SU-DHL-6 (cell line): ENCODE measurements at regions not wholly inside any gene's neighbourhood (a gene's known extent, or its start where the extent isn't known, plus 50 kb on each side); places are given as distances from the start of the nearest gene placed in this dataset.

Experiments
- H2AFZ ChIP-seq: fragments of 200-600 bp; sonication (generic); 2 replicates; pipeline ENCODE4 v1.6.1; 2014; ENCODE audit warnings: low read depth, mild to moderate bottlenecking, moderate library complexity, mixed read lengths, antibody characterized with exemption, low read length; ENCODE audit not compliant: severe bottlenecking
- H3F3A ChIP-seq: fragments of 200-600 bp; shearing (Covaris generic); 2 replicates; pipeline ENCODE4 v1.6.0; 2016; ENCODE audit warnings: antibody characterized with exemption, mild to moderate bottlenecking; ENCODE audit not compliant: insufficient read depth
- H3K27ac ChIP-seq: fragments of 200-600 bp; sonication (generic); 2 replicates; pipeline ENCODE4 v1.5.1; 2016; ENCODE audit warnings: low read depth, mild to moderate bottlenecking, low read length, moderate library complexity, mixed read lengths
- H3K27me3 ChIP-seq: fragments of 200-600 bp; sonication (generic), shearing (Covaris generic); 2 replicates; pipeline ENCODE4 v1.6.0; 2014; ENCODE audit warnings: mild to moderate bottlenecking, low read length
- H3K36me3 ChIP-seq: fragments of 200-600 bp; sonication (generic); 2 replicates; pipeline ENCODE4 v1.6.1; 2014; ENCODE audit warnings: mild to moderate bottlenecking, low read length, mixed read lengths
- H3K4me2 ChIP-seq: fragments of 300-600, 200-600 bp; shearing (Covaris generic), sonication (generic); 2 replicates; pipeline ENCODE4 v1.6.0; 2014; ENCODE audit warnings: low read length, low read depth, mild to moderate bottlenecking; ENCODE audit not compliant: poor library complexity, severe bottlenecking
- H3K4me3 ChIP-seq: fragments of 200-600 bp; sonication (generic); 2 replicates; pipeline ENCODE4 v1.5.1; 2014; ENCODE audit warnings: antibody characterized with exemption, low read length, mild to moderate bottlenecking, mixed read lengths; ENCODE audit not compliant: insufficient read depth, poor library complexity, severe bottlenecking
- H3K79me2 ChIP-seq: fragments of 200-600 bp; sonication (generic); 2 replicates; pipeline ENCODE4 v1.6.1; 2014; ENCODE audit warnings: mild to moderate bottlenecking, low read length, moderate library complexity; ENCODE audit not compliant: insufficient read depth
- H3K9ac ChIP-seq: fragments of 200-600 bp; sonication (generic); 2 replicates; pipeline ENCODE4 v1.7.0; 2014; ENCODE audit warnings: mild to moderate bottlenecking, low read length
- H3K9me2 ChIP-seq: fragments of 200-600 bp; sonication (generic); replicated peaks from 2 replicates; pipeline ENCODE4 v1.6.1; 2014; ENCODE audit warnings: low read length; ENCODE audit not compliant: insufficient read depth
- H3K9me3 ChIP-seq: fragments of 200-600 bp; sonication (generic); 2 replicates; pipeline ENCODE4 v1.6.1; 2014; ENCODE audit warnings: low read length, mixed read lengths; ENCODE audit not compliant: insufficient read depth
- H4K20me1 ChIP-seq: fragments of 200-600 bp; sonication (generic); 2 replicates; pipeline ENCODE4 v1.6.1; 2014; ENCODE audit warnings: low read depth, mild to moderate bottlenecking, antibody characterized with exemption, low read length, moderate library complexity, mixed read lengths
- EZH2phosphoT487 ChIP-seq: fragments of 200-600 bp; sonication (generic), shearing (Covaris generic); conservative IDR thresholded peaks from 2 replicates; pipeline ENCODE4 v1.6.1; 2018; ENCODE audit warnings: mild to moderate bottlenecking, antibody characterized with exemption, low read length, moderate library complexity, mixed read lengths
- TF ChIP-seq, protein P1 (sequence below): fragments of 200-600 bp; sonication (generic); IDR thresholded peaks from one replicate; pipeline ENCODE4 v1.5.1; 2017; ENCODE audit warnings: antibody characterized with exemption, mild to moderate bottlenecking, low read length, moderate library complexity; ENCODE audit not compliant: insufficient read depth, poor library complexity, severe bottlenecking

DNA sequence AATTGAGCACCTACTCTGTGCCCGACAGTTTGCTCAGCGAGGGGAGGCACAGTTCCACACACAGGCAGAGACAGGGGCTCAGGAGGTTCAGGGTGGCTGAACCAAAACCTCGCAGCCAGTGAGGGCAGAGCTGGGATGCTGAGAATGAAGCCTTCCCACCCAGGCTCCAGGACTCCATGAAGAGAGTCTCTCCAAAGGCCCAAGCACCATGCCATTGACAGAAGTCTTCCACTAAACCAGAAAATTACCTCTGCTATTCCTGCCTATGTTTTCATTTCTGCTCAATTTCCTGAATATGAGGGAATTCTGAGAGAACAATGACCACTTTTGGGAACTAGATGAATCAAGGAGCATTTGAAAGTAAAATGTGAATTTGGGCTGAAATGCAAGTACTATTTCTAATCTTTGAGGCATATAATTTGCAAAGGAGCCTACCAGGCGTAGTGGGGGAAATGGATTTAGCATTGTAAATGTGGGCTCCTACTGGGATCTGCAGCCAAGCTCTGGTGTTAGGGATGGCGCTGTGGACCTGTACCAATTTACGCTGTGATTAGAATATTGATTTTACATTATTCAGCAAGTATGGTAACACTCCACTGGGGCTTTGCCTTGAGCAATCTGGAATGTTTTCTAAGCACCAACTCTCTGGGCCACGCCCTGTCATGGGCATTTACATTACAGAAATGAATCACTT, 91.9 kb downstream of the DRD1 start:
- H3K79me2 ChIP-seq = no peaks in the 10 kb centered on the region
- no peak overlapping the region for H3K9ac ChIP-seq
- TF ChIP-seq, protein P1, sequence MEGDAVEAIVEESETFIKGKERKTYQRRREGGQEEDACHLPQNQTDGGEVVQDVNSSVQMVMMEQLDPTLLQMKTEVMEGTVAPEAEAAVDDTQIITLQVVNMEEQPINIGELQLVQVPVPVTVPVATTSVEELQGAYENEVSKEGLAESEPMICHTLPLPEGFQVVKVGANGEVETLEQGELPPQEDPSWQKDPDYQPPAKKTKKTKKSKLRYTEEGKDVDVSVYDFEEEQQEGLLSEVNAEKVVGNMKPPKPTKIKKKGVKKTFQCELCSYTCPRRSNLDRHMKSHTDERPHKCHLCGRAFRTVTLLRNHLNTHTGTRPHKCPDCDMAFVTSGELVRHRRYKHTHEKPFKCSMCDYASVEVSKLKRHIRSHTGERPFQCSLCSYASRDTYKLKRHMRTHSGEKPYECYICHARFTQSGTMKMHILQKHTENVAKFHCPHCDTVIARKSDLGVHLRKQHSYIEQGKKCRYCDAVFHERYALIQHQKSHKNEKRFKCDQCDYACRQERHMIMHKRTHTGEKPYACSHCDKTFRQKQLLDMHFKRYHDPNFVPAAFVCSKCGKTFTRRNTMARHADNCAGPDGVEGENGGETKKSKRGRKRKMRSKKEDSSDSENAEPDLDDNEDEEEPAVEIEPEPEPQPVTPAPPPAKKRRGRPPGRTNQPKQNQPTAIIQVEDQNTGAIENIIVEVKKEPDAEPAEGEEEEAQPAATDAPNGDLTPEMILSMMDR = no peak
- no peak for TF ChIP-seq EZH2phosphoT487
- H3F3A ChIP-seq = no peaks in the 10 kb centered on the region
- H4K20me1 ChIP-seq = no peaks in the 10 kb centered on the region
- H3K27me3 ChIP-seq = no peaks in the 10 kb centered on the region; the same call in 1 of the 2 replicates
- no peaks in the 10 kb centered on the region for H3K36me3 ChIP-seq
- no peaks in the 10 kb centered on the region for H3K9me3 ChIP-seq
- H3K4me3 ChIP-seq = no peak overlapping the region
- no peak overlapping the region for H2AFZ ChIP-seq
- H3K4me2 ChIP-seq = no peak overlapping the region
- H3K27ac ChIP-seq = no peak overlapping the region
- H3K9me2 ChIP-seq = no peaks in the 10 kb centered on the region

DNA sequence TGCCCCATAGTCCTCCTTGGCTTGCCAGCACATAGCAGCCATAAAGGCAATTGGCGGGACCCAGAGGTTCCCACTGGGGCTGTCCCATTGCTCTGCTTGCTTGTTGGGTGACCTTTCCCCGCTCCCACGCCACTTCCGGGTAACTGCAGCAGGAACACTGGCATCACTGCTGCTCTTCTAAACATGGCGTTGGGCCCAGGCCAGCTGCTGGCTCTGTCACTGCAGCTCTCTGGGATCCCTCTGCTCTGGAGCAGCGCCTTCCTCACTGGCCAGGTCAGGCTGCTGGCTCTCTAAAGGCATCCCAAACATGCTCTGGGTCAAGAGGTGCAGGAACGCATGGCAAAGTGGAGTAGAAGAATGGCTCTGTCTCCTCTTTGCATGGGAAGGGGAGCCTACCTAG, 92.9 kb downstream of the DRD1 start:
- Histone ChIP-seq H3K9ac (no peak overlapping the region), H3K27me3 (no peaks in the 10 kb centered on the region; the same call in 1 of the 2 replicates)

DNA sequence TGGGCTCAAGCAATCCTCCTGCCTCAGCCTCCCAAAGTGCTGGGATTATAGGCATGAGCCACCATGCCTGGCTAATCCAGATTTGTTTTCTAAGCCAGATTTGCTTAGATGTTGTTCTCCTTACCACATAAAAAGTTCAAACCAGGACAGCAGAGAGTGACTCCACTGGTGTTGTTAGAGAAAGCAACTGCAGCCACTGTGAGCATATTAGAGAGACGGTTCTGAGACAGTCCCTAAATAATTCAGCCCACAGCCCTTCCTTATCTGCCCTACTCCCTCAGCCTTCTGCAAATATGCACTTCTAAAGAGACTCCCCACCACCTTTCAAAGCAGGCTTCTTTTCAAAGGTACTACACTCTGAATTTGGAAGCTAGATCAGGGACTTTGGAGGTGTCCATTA, 96.1 kb downstream of the DRD1 start:
- Histone ChIP-seq H4K20me1 (no peaks in the 10 kb centered on the region), H3K9me3 (no peaks in the 10 kb centered on the region)

More for the DNA sequence above, 92.9 kb downstream of the DRD1 start:
- Histone ChIP-seq H3K27ac (no peak overlapping the region), H3F3A (no peaks in the 10 kb centered on the region), H3K36me3 (no peaks in the 10 kb centered on the region), H3K4me3 (no peak overlapping the region), H2AFZ (no peak overlapping the region), H3K79me2 (no peaks in the 10 kb centered on the region), H3K4me2 (no peak overlapping the region), H3K9me2 (no peaks in the 10 kb centered on the region), H4K20me1 (no peaks in the 10 kb centered on the region), H3K9me3 (no peaks in the 10 kb centered on the region)
- TF ChIP-seq EZH2phosphoT487 = no peak
- TF ChIP-seq, protein P1 = no peak

More for the DNA sequence above, 96.1 kb downstream of the DRD1 start:
- TF ChIP-seq EZH2phosphoT487 = no peak
- TF ChIP-seq, protein P1 = no peak
- no peak overlapping the region for H3K27ac ChIP-seq
- no peaks in the 10 kb centered on the region for H3K79me2 ChIP-seq
- no peak overlapping the region for H3K4me3 ChIP-seq
- no peak overlapping the region for H3K9ac ChIP-seq
- H2AFZ ChIP-seq = no peak overlapping the region
- H3K4me2 ChIP-seq = no peak overlapping the region
- no peaks in the 10 kb centered on the region for H3K36me3 ChIP-seq
- H3K27me3 ChIP-seq = no peaks in the 10 kb centered on the region
- H3F3A ChIP-seq = no peaks in the 10 kb centered on the region
- no peaks in the 10 kb centered on the region for H3K9me2 ChIP-seq
